ENCODE measurements at regions not wholly inside any gene's neighbourhood (a gene's known extent, or its start where the extent isn't known, plus 50 kb on each side); places are given as distances from the start of the nearest gene placed in this dataset.

DNA sequence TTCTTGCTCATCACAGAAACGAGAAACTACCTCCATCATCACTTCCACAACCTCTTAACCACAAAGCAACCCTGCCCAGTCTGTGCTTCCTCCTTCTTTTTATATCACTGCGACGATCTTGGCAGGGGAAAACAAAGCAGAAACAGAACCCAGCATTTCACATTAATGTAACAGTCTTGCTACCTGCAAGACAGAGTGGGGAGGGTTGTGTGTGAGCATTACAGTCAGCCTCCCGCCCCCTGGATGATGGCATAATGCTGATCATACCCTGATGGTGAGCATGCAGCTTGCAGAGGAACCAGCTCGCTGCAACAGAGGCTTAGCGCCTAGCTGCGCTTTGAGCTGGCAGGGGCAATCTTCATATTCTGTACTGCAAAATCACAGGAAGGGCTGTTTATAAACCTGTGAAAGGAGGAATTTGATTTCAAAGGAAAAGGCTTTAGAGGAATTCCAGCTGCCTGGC is 376.1 kb downstream of the IRS1 start:
- peak; percentile 15 to 84 (median 58) for DNase-seq
- intact Hi-C loops (cut with DNase I): no loop called here

- no peak for DNase-seq
- intact Hi-C loops (cut with DNase I): no loop called here
These were observed 379.0 kb downstream of the IRS1 start for GRCh38 chr2:226420646-226421045.

GRCh38 chr2:226418521-226418920 is 381.1 kb downstream of the IRS1 start:
- intact Hi-C loops (cut with DNase I): no loop called here
- no peak for DNase-seq

GRCh38 chr2:226414335-226414734 is 385.3 kb downstream of the IRS1 start:
- no peak for DNase-seq
- intact Hi-C loops (cut with DNase I): no loop called here

GRCh38 chr2:226413498-226414130 is 386.0 kb downstream of the IRS1 start:
- intact Hi-C loops (cut with DNase I): no loop called here
- no peak for DNase-seq

DNA sequence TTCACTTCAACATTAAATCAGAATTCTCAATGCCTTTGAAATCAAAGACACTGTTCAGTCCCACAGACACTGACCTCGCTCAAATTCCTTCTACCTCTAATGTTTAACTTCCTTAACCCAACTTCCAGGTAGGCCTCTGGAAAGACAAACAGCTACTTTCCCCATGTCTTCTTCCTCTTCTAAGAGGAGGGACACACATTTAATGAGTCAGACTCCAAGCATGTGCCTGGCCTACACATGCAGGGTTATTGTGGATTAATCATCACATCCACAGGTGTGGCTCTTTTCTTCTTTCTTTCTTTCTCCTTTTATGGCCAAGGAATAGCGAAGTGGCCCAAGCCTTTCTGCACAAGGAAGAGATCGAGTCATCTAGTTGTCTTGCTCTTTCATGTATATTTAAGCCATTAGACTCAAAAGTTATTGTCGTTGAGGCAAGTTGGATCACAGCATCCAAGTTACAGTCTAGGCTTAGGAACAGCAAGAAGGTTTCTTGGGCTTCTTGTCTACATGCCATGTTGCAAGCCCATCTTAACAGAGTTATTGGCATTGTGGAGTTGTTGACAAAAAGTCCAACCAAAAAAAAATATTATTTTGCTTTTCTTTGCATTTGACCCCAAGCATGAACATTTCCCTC is 387.8 kb downstream of the IRS1 start:
- no peak for DNase-seq
- intact Hi-C loops (cut with DNase I): no loop called here

DNA sequence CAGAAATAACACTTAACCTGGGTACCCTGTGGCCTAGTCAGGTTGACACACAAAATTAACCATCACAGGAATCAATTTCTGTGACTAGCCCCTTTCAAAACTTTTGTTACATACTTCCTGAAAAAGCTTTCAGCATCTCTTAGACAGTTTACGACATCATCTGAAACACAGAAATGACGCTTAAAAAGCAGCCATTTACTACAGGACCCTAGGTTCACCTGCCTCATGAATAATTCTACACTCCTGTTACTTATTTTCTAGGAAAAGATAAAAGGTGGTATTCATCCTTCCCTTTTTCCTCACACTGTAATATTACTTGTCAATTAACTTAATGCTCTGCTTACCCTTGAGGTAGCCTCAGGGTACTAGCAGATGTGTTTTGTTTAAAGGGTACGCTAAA is 388.4 kb downstream of the IRS1 start:
- DNase-seq: no peak
- intact Hi-C loops (cut with DNase I): no loop called here

GRCh38 chr2:226410247-226410835 is 389.3 kb downstream of the IRS1 start:
- no peak for DNase-seq
- intact Hi-C loops (cut with DNase I): no loop called here

GRCh38 chr2:226409134-226409533 is 390.5 kb downstream of the IRS1 start:
- DNase-seq: no peak
- intact Hi-C loops (cut with DNase I): no loop called here

- intact Hi-C loops (cut with DNase I): no loop called here
- no peak for DNase-seq
These were observed 391.5 kb downstream of the IRS1 start for GRCh38 chr2:226408141-226408540.

- intact Hi-C loops (cut with DNase I): no loop called here
- DNase-seq: no peak
These were observed 392.5 kb downstream of the IRS1 start for GRCh38 chr2:226407135-226407534.

DNA sequence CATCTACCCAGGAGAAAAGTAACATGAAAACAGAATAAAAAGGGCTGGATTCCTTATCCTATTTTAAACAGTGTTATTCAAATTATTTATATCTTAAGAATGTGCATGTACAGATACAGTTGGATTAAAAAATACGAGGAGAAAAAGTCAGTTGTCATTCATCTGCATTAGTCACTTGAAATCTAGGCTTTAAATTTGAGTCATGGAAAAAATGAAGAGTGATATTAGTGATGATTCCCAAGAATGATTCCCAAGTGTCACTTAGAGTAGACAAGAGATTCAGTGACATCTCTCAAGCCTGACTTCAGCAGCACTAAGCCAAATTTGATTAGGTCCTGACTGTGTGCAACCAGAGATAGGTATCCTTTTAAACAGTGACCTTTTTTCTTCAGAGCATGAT is 394.2 kb downstream of the IRS1 start:
- DNase-seq: no peak
- intact Hi-C loops (cut with DNase I): no loop called here

DNA sequence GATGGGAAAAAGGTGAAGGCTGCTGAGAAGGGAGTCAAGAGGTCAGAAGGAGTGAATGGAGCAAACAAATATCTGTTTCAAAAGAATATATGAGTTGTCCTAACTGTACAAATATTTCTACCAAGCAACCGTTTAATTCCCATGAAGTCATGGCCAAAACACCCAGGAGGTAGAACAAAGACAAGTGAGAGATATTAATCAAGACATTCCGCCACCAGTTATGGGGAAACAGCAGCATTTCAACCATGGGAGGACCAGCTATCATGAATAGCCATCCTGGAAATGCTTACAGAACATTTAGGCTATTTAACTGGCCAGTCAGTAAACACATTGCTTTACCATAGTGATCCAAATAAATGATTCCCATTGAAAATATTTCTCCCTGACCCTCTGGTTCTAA is 396.3 kb downstream of the IRS1 start:
- DNase-seq: no peak
- intact Hi-C loops (cut with DNase I): no loop called here

DNA sequence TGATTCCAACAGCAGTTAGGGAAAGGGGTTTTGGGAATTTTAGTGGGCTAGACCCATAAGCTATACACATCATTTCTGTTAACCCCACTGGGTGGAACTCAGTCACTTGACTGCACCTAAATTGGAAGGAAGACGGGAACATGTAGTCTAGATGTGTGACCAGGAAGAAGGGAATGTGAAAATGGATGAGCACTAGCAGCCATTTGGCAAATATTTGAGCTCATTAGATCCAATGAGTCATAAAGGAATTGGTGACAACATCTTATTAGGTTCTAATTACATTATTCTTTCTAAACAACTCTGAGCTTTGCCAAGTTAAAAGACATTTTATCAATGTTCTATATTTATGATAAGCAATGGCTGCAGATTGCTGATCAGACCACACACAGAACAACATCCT is 400.6 kb downstream of the IRS1 start:
- DNase-seq: no peak
- intact Hi-C loops (cut with DNase I): no loop called here

- intact Hi-C loops (cut with DNase I): no loop called here
- no peak for DNase-seq
These were observed 401.0 kb downstream of the IRS1 start for GRCh38 chr2:226398580-226398979.

DNA sequence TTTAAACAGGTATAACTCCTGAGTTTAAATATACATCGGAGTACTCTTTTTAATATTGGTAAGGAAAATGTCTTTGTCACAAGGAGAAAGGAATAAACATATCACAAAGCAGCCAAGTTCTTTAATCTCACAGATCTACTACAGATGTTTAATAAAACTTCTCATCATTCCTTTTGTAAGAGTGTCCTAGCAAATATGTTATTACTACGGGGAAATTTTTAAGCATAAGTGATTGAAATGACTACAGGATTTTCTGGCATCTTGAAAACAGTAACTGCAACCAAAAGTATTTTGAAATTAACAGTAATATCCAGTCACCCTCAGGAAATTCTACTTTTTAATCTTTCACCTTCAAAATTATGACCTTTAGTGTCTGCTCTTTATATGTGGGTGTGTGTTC is 403.1 kb downstream of the IRS1 start:
- intact Hi-C loops (cut with DNase I): no loop called here
- DNase-seq: no peak

DNA sequence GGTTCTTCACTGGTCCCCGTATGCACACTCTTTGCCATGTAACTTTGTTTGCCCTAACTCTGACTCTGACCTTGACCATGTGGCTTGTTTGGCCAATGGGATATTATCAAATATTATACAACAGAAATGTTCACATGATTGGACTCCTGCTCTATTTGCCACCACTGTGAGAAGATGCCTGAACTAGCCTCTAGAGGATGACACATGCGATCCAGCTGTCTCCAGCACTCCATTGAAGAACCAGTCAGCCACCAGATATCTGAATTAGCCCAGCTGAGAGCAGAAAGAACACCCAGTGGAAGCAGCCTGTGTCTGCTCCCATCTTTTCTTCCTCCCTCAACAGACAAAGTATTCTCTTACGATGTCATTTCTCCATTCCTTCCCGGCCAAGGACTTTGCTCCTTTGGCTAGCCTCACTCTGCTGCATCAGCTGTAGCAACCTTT is 412.1 kb downstream of the IRS1 start:
- intact Hi-C loops (cut with DNase I): no loop called here
- DNase-seq: no peak

DNA sequence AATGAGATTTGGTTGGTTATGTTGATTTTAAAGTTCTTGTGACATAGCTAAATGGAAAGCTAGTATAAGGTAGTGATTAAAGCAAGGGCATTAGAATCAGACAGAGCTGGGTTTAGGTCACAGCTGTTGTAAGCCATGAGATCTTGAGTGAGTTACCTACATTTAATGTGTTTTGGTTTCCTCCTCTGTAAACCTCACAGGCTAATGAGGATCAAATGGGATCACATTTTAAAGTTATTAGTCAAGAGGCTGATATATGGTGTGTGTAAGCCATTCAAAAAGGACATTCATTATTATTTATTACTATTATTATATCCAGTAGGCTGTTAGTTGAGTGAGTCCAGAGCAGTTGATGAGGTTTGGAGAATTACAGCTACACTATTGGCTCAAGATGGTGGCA is 416.2 kb downstream of the IRS1 start:
- intact Hi-C loops (cut with DNase I): no loop called here
- DNase-seq: no peak

DNA sequence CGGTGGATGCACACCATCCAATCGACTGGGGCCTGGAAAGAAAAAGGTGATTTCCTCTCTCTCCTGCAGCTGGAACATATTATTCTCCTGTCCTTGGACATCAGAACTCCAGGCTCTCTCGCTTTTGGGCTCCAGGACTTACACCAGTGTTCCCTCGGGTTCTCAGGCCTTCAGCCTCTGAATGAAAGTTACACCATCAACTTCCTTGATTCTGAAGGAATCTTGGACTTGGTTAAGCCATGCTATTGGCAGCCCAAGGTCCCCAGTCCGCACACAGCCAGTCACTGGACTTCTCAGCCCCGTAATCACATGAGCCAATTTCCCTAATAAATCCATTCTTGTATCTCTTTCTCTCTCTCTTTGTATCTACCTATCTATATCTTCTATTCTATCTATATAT is 418.9 kb downstream of the IRS1 start:
- intact Hi-C loops (cut with DNase I): no loop called here
- DNase-seq: no peak

GRCh38 chr2:226378753-226379705 is 420.6 kb downstream of the IRS1 start:
- intact Hi-C loops (cut with DNase I): no loop called here
- no peak for DNase-seq

Data from head of caudate nucleus (tissue), 42 donors.